Jurkat, Clone E6-1 (cell line): ENCODE measurements at regions not wholly inside any gene's neighbourhood (a gene's known extent, or its start where the extent isn't known, plus 50 kb on each side); places are given as distances from the start of the nearest gene placed in this dataset.
"Not testable (repeated sequence)": the region's sequence is repeated elsewhere in the genome, so short reads cannot be mapped to it uniquely, and the experiment has no call there.

ENCODE experiments used
- DNase-seq: peaks from one replicate; pipeline ENCODE4 v3.0.0-alpha.2; 2011; ENCODE audit warnings: low read depth, low spot score
- H3K4me3 ChIP-seq: 2 replicates; pipeline ENCODE4 v1.5.1; 2011; ENCODE audit warnings: mild to moderate bottlenecking, low read length, control low read depth, moderate library complexity

GRCh38 chr16:80116711-80117110 is 424.1 kb upstream of the DYNLRB2 start:
- no peak for DNase-seq
- H3K4me3 ChIP-seq, result no peak overlapping the region

GRCh38 chr16:80114699-80115098 is 426.1 kb upstream of the DYNLRB2 start:
- no peak for DNase-seq
- H3K4me3 ChIP-seq, result no peak overlapping the region

GRCh38 chr16:80113873-80114574 is 426.8 kb upstream of the DYNLRB2 start:
- DNase-seq, result no peak
- no peak overlapping the region for H3K4me3 ChIP-seq

- DNase-seq, result no peak
These were observed 431.2 kb upstream of the DYNLRB2 start for GRCh38 chr16:80109581-80109980.

GRCh38 chr16:80107900-80108299 is 432.9 kb upstream of the DYNLRB2 start:
- DNase-seq, result no peak
- H3K4me3 ChIP-seq, result no peak overlapping the region

More at GRCh38 chr16:80109581-80109980, 431.2 kb upstream of the DYNLRB2 start:
- no peak overlapping the region for H3K4me3 ChIP-seq

GRCh38 chr16:80105751-80106150 is 435.0 kb upstream of the DYNLRB2 start:
- no peak overlapping the region for H3K4me3 ChIP-seq
- DNase-seq, result no peak

- no peak for DNase-seq
These were observed 435.6 kb upstream of the DYNLRB2 start for GRCh38 chr16:80105160-80105559.

GRCh38 chr16:80104401-80104800 is 436.4 kb upstream of the DYNLRB2 start:
- no peak for DNase-seq
- H3K4me3 ChIP-seq, result no peak overlapping the region

More at GRCh38 chr16:80105160-80105559, 435.6 kb upstream of the DYNLRB2 start:
- H3K4me3 ChIP-seq, result no peak overlapping the region

- no peak for DNase-seq
These were observed 437.3 kb upstream of the DYNLRB2 start for GRCh38 chr16:80103463-80103862.

GRCh38 chr16:80100846-80101451 is 439.8 kb upstream of the DYNLRB2 start:
- no peak for DNase-seq

More at GRCh38 chr16:80103463-80103862, 437.3 kb upstream of the DYNLRB2 start:
- no peak overlapping the region for H3K4me3 ChIP-seq

GRCh38 chr16:80100186-80100585 is 440.6 kb upstream of the DYNLRB2 start:
- no peak for DNase-seq
- H3K4me3 ChIP-seq, result no peak overlapping the region

More at GRCh38 chr16:80100846-80101451, 439.8 kb upstream of the DYNLRB2 start:
- no peak overlapping the region for H3K4me3 ChIP-seq

GRCh38 chr16:80097098-80097497 is 443.7 kb upstream of the DYNLRB2 start:
- DNase-seq, result no peak
- no peak overlapping the region for H3K4me3 ChIP-seq

- no peak for DNase-seq
- no peak overlapping the region for H3K4me3 ChIP-seq
These were observed 448.1 kb upstream of the DYNLRB2 start for GRCh38 chr16:80092681-80093080.

GRCh38 chr16:80091453-80091852 is 449.3 kb upstream of the DYNLRB2 start:
- H3K4me3 ChIP-seq, DNase-seq: not testable (repeated sequence)

- no peak for DNase-seq
- H3K4me3 ChIP-seq, result no peak overlapping the region
These were observed 455.2 kb upstream of the DYNLRB2 start for GRCh38 chr16:80085606-80086005.

GRCh38 chr16:80084614-80085013 is 456.2 kb upstream of the DYNLRB2 start:
- peak; percentile 18 for DNase-seq
- H3K4me3 ChIP-seq, result no peak overlapping the region

GRCh38 chr16:80084163-80084562 is 456.6 kb upstream of the DYNLRB2 start:
- H3K4me3 ChIP-seq, result no peak overlapping the region
- DNase-seq, result no peak

GRCh38 chr16:80082906-80083305 is 457.9 kb upstream of the DYNLRB2 start:
- H3K4me3 ChIP-seq, result no peak overlapping the region
- no peak for DNase-seq

GRCh38 chr16:80081846-80082245 is 458.9 kb upstream of the DYNLRB2 start:
- no peak overlapping the region for H3K4me3 ChIP-seq

GRCh38 chr16:80080287-80080851 is 460.4 kb upstream of the DYNLRB2 start:
- H3K4me3 ChIP-seq, result no peak overlapping the region
- DNase-seq, result no peak

More at GRCh38 chr16:80081846-80082245, 458.9 kb upstream of the DYNLRB2 start:
- DNase-seq, result no peak
